Renal cortical epithelial cell (primary cell): ENCODE measurements at regions not wholly inside any gene's neighbourhood (a gene's known extent, or its start where the extent isn't known, plus 50 kb on each side); places are given as distances from the start of the nearest gene placed in this dataset.

Experiments used
- DNase-seq: peaks from one replicate; pipeline ENCODE4 v3.0.0-alpha.2; 2011; ENCODE audit warnings: low read depth

DNA sequence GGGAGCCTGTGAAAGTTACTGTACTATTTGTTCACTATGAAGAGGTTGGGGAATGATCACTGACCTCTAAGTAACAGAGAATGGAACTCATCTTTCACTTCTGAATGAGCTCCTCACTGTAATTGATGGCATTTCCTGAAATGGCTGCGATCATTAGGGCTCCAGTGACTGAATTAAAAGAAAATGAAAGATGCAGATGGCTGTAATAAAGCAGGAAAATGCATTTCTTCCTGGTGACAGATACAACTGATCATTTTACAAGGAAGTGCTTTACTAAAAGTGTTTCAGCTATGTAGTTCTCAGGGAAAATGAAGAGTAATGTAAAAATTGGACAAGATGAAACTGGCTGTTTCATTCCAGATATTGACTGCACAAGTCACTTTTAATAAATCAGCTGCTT, 1200.6 kb upstream of the NUDT12 start:
- no peak for DNase-seq

DNA sequence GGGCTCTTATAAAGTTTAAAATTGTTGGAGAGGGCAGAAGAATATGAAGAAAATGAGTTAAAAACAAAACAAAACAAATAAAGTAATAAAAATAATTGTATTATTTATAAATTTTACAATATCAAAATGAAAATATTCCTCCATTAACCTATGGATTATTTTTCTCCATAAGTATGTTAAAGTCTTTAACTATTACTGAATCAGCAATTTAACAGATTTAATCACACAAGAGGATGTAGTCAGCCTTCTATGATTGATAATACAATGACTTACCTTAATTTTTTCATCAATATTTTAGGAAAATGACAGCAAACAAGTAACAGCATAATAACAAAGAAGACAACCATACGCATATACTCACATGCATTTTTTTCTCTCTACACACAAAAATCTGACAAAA, 1195.3 kb upstream of the NUDT12 start:
- DNase-seq = no peak

DNA sequence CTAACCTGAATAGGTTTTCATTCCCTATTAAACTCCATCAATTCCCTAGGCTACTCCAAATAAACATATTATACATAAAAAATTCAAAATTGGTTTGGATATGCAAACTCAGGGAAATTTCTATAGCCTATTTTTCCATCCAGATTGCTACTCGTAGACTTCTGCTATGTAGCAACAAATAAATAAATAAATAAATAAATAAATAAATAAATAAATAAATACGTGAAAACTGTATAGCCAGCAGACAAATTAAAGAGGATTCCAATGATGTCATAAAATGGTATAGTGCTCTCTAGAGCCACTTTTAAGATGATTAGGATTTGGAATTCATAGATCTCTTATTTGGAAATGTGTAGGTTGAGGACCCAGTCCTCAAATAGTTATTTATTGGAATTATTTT, 1193.2 kb upstream of the NUDT12 start:
- DNase-seq = no peak

DNA sequence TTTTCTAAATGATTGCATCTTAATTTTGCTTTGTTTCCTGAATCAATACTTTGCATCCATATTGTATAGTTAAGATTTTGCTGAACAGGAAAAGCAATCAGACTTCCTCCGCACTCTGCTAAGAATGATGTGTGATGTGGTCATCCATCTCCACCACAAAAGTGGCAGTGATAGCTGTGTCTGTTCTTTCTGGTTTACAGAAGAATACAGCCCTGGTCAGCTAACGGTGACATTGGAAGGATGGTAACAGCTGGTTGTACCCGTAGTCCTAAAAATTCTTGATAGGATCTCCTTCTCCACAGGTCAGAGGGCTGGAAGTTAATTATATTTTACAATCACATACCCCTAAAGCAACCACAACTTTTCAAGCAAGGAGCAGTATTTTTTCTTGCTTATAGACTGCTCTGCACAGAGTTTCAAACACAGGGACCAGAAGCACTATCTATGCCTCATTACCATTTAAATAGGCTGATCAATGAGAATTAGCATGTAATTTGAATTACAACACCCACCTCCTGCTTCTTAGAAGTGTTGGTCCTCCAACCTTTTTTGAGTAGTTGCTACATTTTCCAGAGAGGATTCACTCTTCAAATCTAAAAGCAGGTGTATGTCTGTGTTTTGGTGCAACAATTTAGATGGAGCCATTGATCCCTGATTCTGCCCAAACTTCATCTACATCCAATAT, 1191.9 kb upstream of the NUDT12 start:
- no peak for DNase-seq

DNA sequence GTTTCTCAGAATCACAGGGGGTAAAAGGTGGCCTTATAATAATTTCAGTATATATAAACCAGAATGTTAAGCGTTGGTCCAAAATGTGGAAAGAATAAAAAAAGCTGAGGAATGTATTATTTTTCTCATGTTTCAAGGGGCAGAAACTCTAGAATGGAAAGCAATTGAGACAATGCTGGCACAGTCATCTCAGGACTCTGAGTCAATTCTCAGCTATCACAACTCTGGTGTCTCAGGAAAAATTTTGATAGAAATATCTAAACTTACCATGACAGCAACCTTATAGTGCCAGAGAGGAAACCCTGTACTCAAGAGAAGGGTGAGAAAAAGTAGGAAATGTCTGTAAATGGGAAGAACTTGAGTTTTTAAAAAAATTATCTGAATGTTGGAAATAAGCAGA, 1189.4 kb upstream of the NUDT12 start:
- no peak for DNase-seq

DNA sequence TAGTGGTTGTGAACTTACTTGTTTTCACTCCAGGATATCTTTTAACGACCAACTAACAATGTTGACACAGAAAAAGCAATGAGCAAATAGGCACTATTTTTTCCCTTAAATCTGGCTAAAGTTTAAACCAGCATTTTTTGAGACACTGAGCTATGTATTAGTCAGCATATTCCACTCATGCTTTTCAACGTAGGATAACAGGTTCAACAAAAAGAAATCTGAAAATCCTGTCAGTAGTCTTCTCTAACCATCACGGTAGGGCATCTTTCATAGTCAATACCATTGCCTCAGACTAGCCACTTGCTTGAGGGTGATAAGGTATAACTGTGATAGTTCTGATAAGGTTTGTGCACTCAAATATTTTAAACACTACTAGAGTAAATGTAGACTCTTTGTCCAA, 1177.3 kb upstream of the NUDT12 start:
- no peak for DNase-seq

DNA sequence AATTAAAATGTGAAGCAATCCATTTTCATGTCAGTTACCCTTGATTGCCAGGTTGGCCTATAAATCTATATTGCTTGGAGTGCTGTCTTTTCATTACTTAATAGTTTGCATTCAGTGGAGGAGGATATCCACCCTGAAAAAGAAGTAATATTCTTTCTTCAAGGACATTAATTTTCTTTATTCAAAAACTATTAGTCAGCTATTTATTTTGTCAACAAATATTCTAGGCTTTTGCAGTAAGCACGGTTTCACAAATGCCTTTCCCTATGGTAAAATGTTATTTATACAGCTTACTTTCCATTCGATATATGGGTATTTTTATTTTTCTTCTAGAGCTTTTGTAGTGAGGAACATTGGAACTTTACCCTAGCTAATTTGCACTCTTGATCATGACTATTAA, 1176.9 kb upstream of the NUDT12 start:
- no peak for DNase-seq

DNA sequence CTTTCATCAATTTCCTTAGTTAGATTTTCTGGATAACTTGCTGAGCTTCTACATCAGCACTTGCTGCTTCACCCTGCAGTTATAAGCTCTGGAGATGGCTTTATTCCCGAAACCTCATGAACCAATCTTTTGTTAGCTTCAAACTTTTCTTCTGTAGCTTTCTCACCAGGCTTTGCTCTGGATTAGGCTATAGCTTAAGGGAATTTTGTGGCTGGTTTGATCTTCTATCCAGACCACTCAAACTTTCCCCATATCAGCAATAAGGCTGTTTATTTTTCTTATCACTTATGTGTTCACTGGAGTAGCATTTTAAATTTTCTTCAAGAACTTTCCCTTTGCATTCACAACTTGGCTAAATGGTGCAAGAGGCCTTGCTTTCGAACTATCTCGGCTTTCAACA, 1173.5 kb upstream of the NUDT12 start:
- no peak for DNase-seq

DNA sequence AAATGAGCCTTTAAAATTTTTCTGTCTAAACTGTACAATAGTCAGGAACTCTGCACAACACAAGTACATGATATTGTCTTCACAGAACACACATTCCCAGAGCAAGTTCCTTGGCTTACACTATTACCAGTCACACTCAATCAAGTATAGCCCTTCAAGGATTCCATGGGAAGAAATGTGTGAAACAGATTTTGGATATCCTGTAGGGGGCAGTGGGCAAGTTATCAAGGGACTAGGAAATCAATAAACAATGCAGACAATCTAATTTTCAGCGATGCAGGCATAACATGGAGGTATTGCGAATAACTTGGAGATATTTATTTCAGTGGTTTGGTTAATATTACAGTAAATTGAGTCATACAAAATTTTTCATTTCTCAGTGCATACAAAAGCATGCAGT, 1171.5 kb upstream of the NUDT12 start:
- DNase-seq = no peak

DNA sequence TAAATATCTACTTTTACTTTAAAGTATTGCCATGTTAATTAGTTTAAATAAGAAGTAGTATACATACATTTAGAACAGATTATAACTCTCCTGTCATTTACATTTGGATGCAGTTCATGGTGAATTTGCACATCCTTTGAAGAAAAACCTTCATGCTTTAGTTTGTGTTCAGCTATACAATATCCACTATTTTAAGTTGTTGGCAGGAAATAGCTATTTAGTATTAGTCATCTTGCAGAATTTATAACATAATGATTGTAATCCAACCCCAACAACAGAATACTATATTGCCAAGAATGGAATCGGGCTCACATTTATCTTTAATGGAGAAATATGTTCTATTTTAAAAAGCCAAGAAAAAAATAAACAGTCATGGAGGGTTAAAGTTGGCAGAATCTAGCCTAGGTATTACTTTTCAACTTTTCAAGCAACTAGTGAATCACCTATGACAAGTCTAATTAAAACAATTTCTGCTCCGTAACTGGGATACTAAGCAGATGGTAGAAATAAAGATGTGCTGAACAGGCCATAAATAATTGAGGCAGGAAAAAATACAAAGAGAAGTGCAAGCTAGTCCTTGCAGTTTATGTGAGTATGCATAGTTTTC, 1170.6 kb upstream of the NUDT12 start:
- no peak for DNase-seq

DNA sequence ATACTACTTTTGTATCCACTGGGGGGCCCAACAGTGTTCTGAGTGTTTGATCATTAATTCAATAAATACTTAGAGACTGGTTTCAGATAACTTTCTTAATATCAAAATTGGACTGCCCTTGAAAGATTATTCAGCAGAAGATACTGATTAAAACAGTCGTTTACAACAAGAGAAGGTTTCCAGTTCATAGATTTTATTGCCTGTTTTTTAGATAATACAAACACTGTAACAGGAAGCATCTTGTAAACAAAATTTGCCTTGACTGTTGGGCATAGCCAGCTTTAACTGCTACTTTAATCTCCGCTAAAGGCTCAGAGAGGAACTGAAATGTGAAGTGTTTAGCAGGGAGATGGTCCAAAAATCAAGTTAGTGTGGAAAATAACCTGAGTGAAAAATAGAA, 1168.7 kb upstream of the NUDT12 start:
- no peak for DNase-seq

DNA sequence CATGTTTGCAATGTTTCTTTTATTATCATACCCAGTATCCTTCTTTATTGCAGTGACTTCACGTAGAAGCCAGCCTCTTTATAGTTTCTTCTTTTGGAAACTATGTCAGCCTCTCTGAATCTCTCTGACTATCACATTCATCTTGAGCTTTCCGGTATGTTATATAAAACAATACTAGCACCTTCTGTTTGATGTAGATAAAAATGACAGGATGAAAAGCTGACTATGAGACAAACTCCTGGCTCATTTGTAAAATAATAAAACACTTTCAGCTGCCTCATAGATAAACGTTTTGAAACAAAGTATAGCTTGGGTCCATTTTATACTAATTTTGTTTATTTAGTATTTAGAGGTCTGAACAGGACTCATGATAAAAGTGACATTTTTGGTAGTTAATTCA, 1145.4 kb upstream of the NUDT12 start:
- DNase-seq = no peak

DNA sequence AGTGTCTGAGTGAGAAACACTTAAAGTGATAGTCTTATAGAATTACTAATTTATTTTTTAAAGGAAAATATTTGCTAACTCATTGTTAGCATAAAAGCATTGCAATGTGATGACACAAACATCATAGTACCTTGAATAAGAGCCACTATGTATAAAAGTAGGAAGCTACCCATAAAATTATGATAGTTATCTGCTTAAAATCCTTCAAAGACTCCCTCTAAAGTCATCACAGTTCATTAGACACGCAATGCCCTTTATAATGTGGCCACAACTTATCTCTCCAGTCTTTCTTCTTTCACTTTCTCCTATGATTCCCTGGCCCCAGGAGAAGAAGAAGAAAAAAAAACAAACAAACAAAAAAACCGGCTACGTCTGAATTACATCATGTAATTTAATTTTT, 1144.0 kb upstream of the NUDT12 start:
- no peak for DNase-seq

DNA sequence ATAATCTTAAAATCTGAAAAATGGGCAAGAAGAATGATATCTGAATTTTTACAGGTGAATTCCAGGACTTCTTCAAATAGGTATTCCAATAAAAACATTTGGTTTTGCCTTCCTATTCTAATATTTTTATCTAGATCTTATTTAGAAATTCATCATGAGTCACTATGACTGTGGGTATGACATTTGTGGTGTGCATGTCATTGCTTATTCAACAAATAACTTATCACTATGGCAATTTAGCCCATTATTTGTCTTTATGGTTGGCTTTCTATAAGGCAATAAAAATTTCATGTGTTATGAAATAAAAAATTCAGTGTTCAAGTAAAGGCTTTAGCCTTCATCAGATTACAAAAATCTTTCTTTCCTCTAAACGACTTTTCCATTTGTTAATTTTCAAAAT, 1139.6 kb upstream of the NUDT12 start:
- DNase-seq = no peak

DNA sequence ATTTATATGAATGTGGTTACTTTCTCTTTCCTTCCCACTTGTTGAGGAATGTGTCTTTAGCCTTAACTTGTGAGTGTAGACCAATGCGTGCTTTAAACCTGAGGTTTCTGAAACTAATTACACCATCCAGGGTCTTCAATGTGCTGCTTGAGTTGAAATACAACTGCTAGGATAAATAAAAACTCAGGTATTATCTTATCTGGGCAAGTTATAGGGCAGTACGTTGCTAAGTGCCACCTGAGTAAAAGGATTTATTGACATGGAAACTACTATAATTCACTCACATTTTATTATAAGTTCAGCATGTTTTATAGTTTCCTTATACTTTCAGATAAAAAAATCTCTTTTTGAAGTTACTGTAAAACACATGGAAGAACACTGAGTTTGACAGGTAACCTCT, 1136.8 kb upstream of the NUDT12 start:
- no peak for DNase-seq

DNA sequence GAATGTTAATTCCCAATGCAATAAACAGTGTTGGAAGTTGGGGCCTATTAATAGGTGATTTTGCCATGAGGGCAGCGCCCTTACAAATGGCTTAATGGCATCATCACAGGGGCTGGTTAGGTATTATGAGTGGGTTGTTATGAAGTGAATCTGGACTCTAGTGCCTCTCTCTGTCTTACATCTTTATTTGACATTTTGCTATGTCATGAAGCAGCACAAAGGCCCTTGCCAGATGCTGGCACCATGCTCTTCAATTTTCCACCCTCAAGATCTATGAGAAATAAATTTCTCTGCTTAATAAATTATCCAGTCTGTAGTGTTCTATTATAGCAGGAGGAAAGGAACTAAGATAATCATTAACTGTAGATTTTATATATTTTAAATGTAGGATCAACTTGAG, 1098.7 kb upstream of the NUDT12 start:
- DNase-seq = no peak

DNA sequence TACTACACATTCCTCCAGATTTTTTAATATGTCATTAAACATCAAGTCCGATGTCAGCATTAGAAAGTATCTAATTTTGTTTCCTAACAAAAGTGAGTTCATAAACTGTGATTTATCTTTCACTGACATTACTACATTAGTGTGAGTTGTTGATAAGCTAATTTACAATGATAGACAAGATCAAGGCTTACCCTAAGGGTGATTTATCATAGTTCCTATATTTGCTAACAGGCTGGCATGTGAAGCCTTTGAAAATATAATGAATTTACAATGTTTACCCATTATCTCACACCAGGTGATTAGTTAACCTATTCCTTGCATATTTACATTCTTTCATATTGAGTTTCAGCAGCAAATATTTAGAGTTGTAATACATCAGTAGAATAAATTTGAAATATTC, 1096.9 kb upstream of the NUDT12 start:
- DNase-seq = no peak

DNA sequence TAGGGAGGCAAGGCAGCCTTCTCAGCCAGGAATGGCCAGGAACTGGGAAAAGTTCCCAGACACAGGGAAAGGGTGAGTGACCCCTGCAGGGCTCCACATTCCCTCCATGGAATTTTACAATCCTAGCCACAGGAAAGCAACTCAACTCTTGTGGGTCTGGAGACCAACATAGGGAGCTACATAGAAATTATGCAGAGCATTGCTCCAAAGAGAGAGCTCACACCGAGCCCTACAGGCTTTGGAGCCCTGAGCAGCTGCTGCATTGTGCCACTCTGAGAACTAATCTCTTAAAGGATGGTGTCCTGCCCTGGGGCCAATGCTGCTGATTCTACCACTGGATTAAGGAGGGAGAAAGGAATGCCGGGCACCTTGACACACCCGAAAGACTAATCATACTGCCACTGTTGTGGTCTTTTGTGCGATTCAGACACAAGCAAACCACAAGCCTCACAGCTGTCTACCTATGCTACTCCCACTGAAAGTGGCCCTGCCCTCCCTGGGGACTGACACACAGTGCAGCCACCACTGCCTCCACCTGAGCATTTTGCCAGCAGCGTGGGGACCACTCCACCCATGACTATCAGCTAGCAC, 1089.8 kb upstream of the NUDT12 start:
- no peak for DNase-seq

DNA sequence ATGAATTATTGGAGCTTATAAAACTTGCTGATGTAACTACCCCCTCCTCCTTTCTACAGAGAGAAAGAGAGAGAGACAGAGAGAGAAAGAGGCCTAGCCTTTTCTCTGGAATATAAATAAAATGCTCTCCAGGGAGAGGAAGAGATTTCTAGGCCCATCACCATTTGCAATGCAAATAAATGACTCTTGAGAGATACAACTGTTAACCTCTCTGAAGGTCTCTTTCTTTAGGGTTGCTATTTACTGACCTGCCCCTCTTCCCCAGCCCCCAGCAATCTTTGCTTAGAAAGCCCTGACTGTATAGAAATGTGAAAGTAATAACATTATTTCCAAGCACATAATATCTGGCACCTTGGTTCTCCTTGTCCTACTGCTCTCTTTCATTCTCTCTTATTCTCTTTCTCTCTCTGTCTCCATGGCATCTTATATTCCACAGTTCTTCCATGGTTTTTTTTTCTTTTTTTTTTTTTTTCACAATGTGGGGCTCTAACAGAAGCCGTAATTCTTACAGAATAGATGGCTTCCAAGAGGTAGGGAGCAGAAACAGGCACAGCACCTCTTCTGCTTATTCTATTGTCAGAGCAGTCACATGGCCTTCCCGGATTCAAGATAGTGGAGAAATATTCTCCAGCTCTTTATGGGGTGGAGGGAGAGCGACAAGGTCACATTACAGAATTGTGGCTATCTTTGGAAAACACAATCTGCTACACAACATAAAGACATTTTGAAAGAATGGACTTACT, 1087.9 kb upstream of the NUDT12 start:
- no peak for DNase-seq

DNA sequence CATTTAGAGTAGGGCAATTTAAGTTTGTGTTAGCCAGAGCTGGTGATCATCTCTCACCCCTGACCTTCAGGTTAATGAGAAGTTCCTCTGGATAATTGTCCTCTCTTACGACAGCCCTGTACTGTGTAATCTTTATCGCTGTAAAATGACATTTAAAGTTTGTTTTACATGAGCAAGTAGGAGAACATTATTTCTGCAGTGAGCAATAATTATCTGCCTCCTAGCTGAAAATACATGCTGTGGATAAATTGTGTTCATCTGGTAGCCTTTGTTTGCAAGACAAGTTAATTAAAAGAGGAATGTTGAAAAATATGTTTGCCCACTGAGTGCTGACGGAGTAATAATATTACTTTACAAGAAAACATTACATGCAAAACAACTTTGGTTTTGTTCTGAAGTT, 1083.8 kb upstream of the NUDT12 start:
- no peak for DNase-seq

DNA sequence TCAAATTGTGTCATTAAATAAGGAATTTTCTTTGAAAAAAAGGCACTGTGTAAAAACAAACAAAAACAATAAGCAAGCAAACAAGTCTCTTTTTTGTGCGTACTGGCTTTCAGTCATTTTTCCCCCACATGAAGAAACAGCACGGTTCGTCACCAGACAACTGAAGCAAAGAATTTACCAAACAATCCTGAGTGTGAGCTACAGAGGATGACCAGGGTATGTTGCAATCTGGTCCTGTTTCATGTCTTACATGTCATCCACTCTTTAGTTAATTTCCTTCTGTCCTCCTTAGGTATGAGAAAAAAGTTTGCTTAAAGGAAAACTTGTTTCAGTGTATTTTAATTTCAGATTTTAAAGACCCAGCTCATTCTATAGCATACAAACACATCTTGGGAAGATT, 1080.7 kb upstream of the NUDT12 start:
- peak; percentile 32 for DNase-seq

DNA sequence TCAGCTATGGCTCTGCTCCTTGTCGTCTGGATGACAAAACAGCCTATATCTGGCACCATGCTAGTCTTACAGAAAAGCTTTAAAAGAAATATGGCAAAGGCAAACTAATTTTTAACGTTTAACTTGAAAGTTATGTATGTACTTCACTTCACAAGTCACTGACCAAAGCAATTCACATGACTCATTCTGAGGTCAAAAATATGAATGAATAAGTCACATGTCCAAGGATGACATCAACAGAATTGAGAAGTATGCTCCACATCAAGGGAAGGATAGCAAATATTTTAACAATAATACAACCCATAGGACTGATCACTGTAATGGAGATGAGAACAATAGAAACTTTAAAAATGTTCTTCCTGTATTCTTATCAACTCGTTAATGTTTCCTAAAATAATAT, 1072.6 kb upstream of the NUDT12 start:
- peak; percentile 52 for DNase-seq

DNA sequence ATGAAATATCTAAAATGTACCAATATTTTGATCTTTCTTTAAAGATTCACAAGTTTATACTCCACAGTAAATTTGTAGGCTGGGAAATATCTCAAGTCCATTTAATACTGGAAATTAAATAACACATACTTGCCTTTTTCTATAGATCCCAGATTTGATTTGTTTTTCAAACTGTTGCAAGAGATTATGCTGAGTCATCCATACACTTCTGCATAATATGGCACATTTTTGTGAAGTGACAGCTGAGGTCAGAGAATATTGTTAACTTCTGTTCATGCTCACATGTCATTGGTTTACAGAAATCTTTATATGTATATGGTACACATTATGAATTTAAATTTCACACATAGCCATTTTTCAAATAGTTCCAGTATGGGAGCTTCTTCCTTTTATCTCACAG, 1066.3 kb upstream of the NUDT12 start:
- DNase-seq = no peak
